ENCODE measurements at regions not wholly inside any gene's neighbourhood (a gene's known extent, or its start where the extent isn't known, plus 50 kb on each side); places are given as distances from the start of the nearest gene placed in this dataset.

- H3K36me3 Mint-ChIP-seq (ENCODE audit: low read depth): peaks cover 23% of the 10 kb centered on the region
Observed at GRCh38 chr1:219329578-219329977, 155.9 kb downstream of the LYPLAL1 start.

GRCh38 chr1:219326843-219327242 is 153.2 kb downstream of the LYPLAL1 start:
- DNase-seq: no peak
- Mint-ChIP-seq H3K4me1 (peaks cover 9% of the 10 kb centered on the region), H3K27ac (no peak overlapping the region), H3K4me3 (no peak overlapping the region), H3K27me3 (ENCODE audit: low read depth, poor library complexity) (no peaks in the 10 kb centered on the region), H3K36me3 (ENCODE audit: low read depth) (peaks cover 23% of the 10 kb centered on the region), H3K9me3 (peaks cover 17% of the 10 kb centered on the region)
- TF ChIP-seq, protein P1, sequence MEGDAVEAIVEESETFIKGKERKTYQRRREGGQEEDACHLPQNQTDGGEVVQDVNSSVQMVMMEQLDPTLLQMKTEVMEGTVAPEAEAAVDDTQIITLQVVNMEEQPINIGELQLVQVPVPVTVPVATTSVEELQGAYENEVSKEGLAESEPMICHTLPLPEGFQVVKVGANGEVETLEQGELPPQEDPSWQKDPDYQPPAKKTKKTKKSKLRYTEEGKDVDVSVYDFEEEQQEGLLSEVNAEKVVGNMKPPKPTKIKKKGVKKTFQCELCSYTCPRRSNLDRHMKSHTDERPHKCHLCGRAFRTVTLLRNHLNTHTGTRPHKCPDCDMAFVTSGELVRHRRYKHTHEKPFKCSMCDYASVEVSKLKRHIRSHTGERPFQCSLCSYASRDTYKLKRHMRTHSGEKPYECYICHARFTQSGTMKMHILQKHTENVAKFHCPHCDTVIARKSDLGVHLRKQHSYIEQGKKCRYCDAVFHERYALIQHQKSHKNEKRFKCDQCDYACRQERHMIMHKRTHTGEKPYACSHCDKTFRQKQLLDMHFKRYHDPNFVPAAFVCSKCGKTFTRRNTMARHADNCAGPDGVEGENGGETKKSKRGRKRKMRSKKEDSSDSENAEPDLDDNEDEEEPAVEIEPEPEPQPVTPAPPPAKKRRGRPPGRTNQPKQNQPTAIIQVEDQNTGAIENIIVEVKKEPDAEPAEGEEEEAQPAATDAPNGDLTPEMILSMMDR (IDR thresholded peaks at IDR 0.05): no peak

More at GRCh38 chr1:219329578-219329977, 155.9 kb downstream of the LYPLAL1 start:
- no peak for DNase-seq
- Mint-ChIP-seq H3K9me3 (peaks cover 17% of the 10 kb centered on the region), H3K27me3 (ENCODE audit: low read depth, poor library complexity) (no peaks in the 10 kb centered on the region), H3K27ac (no peak overlapping the region), H3K4me1 (no peaks in the 10 kb centered on the region), H3K4me3 (no peak overlapping the region)
- TF ChIP-seq, protein P1 (IDR thresholded peaks at IDR 0.05): no peak

GRCh38 chr1:219325368-219325742 is 151.7 kb downstream of the LYPLAL1 start:
- Mint-ChIP-seq H3K27ac (no peak overlapping the region), H3K4me3 (no peak overlapping the region), H3K4me1 (peaks cover 9% of the 10 kb centered on the region), H3K27me3 (ENCODE audit: low read depth, poor library complexity) (no peaks in the 10 kb centered on the region), H3K9me3 (peaks cover 17% of the 10 kb centered on the region), H3K36me3 (ENCODE audit: low read depth) (peaks cover 23% of the 10 kb centered on the region)
- DNase-seq: no peak
- TF ChIP-seq, protein P1 (IDR thresholded peaks at IDR 0.05): no peak

- Mint-ChIP-seq H3K9me3 (peaks cover 17% of the 10 kb centered on the region), H3K36me3 (ENCODE audit: low read depth) (peaks cover 23% of the 10 kb centered on the region), H3K27me3 (ENCODE audit: low read depth, poor library complexity) (no peaks in the 10 kb centered on the region), H3K4me3 (no peak overlapping the region), H3K27ac (no peak overlapping the region), H3K4me1 (peaks cover 9% of the 10 kb centered on the region)
- TF ChIP-seq, protein P1 (IDR thresholded peaks at IDR 0.05): no peak
- no peak for DNase-seq
Observed at GRCh38 chr1:219324629-219325367, 151.1 kb downstream of the LYPLAL1 start.

DNA sequence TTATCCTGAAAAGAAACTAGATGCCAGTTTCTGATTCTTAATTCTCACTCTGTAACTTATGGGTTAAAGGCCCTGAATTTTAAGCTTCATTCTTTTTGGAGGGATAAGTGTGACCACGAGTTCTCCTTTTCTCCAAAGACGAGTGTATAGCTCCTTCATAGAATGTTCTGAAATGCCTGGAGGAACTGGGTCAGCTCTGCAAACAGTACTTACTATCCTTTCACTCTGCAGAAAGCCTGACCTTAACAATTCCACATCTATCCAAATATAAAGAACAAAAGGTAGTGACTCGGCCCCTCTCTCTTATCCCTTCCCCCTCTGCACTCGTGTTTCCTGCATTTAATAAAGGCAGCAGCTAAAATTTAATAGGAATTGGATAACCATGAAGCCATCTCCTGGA is 150.5 kb downstream of the LYPLAL1 start:
- Mint-ChIP-seq H3K4me1 (peaks cover 10% of the 10 kb centered on the region), H3K4me3 (no peak overlapping the region), H3K36me3 (ENCODE audit: low read depth) (peaks cover 23% of the 10 kb centered on the region), H3K27ac (no peak overlapping the region), H3K9me3 (peaks cover 17% of the 10 kb centered on the region), H3K27me3 (ENCODE audit: low read depth, poor library complexity) (no peaks in the 10 kb centered on the region)
- TF ChIP-seq, protein P1 (IDR thresholded peaks at IDR 0.05): no peak
- no peak for DNase-seq

- no peaks in the 10 kb centered on the region for H3K27me3 Mint-ChIP-seq (ENCODE audit: low read depth, poor library complexity)
- peaks cover 16% of the 10 kb centered on the region for H3K9me3 Mint-ChIP-seq
- TF ChIP-seq, protein P1 (IDR thresholded peaks at IDR 0.05): no peak
- no peak for DNase-seq
- peaks cover 20% of the 10 kb centered on the region for H3K36me3 Mint-ChIP-seq (ENCODE audit: low read depth)
- H3K4me1 Mint-ChIP-seq: peaks cover 17% of the 10 kb centered on the region
- no peak overlapping the region for H3K27ac Mint-ChIP-seq
- no peak overlapping the region for H3K4me3 Mint-ChIP-seq
Observed at GRCh38 chr1:219323426-219323825, 149.7 kb downstream of the LYPLAL1 start.
